DOHH2 (cell line): ENCODE measurements at regions not wholly inside any gene's neighbourhood (a gene's known extent, or its start where the extent isn't known, plus 50 kb on each side); places are given as distances from the start of the nearest gene placed in this dataset.
"Not testable (repeated sequence)": the region's sequence is repeated elsewhere in the genome, so short reads cannot be mapped to it uniquely, and the experiment has no call there.

ENCODE experiments used
- EZH2phosphoT487 ChIP-seq: fragments of 200-600 bp; sonication (generic); IDR thresholded peaks from 2 replicates; pipeline ENCODE4 v1.6.1; 2017; ENCODE audit warnings: borderline replicate concordance, mild to moderate bottlenecking, antibody characterized with exemption, low read length, moderate library complexity, mixed read lengths
- TF ChIP-seq, protein P1 (sequence below): fragments of 200-600 bp; sonication (generic); IDR thresholded peaks from one replicate; pipeline ENCODE4 v1.5.1; 2014; ENCODE audit warnings: antibody characterized with exemption, mild to moderate bottlenecking, low read depth, low read length; ENCODE audit not compliant: poor library complexity, severe bottlenecking

DNA sequence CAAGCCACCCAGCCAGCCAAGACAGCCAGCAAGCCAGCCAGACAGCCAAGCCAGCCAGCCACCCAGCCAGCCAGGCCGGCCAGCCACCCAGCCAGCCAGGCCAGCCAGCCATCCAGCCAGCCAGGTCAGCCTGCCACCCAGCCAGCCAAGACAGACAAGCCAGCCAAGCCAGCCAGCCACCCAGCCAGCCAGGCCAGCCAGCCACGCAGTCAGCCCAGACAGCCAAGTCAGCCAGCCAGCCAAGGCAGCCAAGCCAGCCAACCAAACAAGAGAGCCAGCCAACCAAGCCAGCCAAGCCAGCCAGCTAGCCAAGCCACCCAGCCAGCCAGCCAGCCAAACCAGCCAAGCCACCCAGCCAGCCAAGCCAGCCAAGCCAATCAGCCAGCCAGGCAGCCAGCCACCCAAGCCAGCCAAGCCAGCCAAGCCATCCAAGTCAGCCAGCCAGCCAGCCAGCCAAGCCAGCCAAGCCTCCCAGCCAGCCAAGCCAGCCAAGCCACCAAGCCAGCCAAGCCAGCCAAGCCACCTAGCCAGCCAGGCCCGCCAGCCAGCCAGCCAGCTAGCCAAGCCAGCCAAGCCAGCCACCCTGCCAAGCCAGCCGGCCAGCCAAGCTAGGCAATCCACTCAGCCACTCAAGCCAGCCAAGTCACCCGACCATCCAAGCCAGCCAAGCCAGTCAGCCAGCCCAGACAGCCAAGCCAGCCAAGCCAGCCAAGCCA, 1599.9 kb downstream of the RPIA start:
- TF ChIP-seq, protein P1, sequence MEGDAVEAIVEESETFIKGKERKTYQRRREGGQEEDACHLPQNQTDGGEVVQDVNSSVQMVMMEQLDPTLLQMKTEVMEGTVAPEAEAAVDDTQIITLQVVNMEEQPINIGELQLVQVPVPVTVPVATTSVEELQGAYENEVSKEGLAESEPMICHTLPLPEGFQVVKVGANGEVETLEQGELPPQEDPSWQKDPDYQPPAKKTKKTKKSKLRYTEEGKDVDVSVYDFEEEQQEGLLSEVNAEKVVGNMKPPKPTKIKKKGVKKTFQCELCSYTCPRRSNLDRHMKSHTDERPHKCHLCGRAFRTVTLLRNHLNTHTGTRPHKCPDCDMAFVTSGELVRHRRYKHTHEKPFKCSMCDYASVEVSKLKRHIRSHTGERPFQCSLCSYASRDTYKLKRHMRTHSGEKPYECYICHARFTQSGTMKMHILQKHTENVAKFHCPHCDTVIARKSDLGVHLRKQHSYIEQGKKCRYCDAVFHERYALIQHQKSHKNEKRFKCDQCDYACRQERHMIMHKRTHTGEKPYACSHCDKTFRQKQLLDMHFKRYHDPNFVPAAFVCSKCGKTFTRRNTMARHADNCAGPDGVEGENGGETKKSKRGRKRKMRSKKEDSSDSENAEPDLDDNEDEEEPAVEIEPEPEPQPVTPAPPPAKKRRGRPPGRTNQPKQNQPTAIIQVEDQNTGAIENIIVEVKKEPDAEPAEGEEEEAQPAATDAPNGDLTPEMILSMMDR, result not testable (repeated sequence)
- not testable (repeated sequence) for TF ChIP-seq EZH2phosphoT487
